ENCODE measurements at regions not wholly inside any gene's neighbourhood (a gene's known extent, or its start where the extent isn't known, plus 50 kb on each side); places are given as distances from the start of the nearest gene placed in this dataset.
"Not testable (repeated sequence)": the region's sequence is repeated elsewhere in the genome, so short reads cannot be mapped to it uniquely, and the experiment has no call there.

- no peak overlapping the region for H3K4me3 ChIP-seq (ENCODE audit: low read length)
- no peak for DNase-seq (ENCODE audit: low read depth)
- no peak for TF ChIP-seq CTCF (conservative IDR thresholded peaks at IDR 0.05; ENCODE audit: low read depth, low read length)
These were observed 144.3 kb downstream of the MRPS30 start for GRCh38 chr5:44953078-44953477.

- not testable (repeated sequence) for H3K4me3 ChIP-seq (ENCODE audit: low read length); DNase-seq (ENCODE audit: low read depth)
These were observed 150.3 kb downstream of the MRPS30 start for GRCh38 chr5:44958943-44959454.

- no peak for TF ChIP-seq CTCF (conservative IDR thresholded peaks at IDR 0.05; ENCODE audit: low read depth, low read length)
- no peak for DNase-seq (ENCODE audit: low read depth)
- no peak overlapping the region for H3K4me3 ChIP-seq (ENCODE audit: low read length)
These were observed 161.1 kb downstream of the MRPS30 start for GRCh38 chr5:44969825-44970224.

- not testable (repeated sequence) for H3K4me3 ChIP-seq (ENCODE audit: low read length); DNase-seq (ENCODE audit: low read depth)
These were observed 162.2 kb downstream of the MRPS30 start for GRCh38 chr5:44970963-44971362.

GRCh38 chr5:44974813-44975212 is 166.1 kb downstream of the MRPS30 start:
- no peak for TF ChIP-seq CTCF (conservative IDR thresholded peaks at IDR 0.05; ENCODE audit: low read depth, low read length)
- DNase-seq (ENCODE audit: low read depth): no peak
- no peak overlapping the region for H3K4me3 ChIP-seq (ENCODE audit: low read length)

- no peak for TF ChIP-seq CTCF (conservative IDR thresholded peaks at IDR 0.05; ENCODE audit: low read depth, low read length)
- no peak overlapping the region for H3K4me3 ChIP-seq (ENCODE audit: low read length)
- DNase-seq (ENCODE audit: low read depth): no peak
These were observed 173.0 kb downstream of the MRPS30 start for GRCh38 chr5:44981708-44982107.

GRCh38 chr5:44983006-44983405 is 174.3 kb downstream of the MRPS30 start:
- H3K4me3 ChIP-seq (ENCODE audit: low read length): no peak overlapping the region
- TF ChIP-seq CTCF (conservative IDR thresholded peaks at IDR 0.05; ENCODE audit: low read depth, low read length): no peak

GRCh38 chr5:44987026-44987425 is 178.3 kb downstream of the MRPS30 start:
- TF ChIP-seq CTCF (conservative IDR thresholded peaks at IDR 0.05; ENCODE audit: low read depth, low read length): no peak
- H3K4me3 ChIP-seq (ENCODE audit: low read length): no peak overlapping the region
- DNase-seq (ENCODE audit: low read depth): peak; percentile 31

More at GRCh38 chr5:44983006-44983405, 174.3 kb downstream of the MRPS30 start:
- no peak for DNase-seq (ENCODE audit: low read depth)

Data from retinal pigment epithelial cell (primary cell).